Esophagus muscularis mucosa (tissue), 4 donors: ENCODE measurements at regions not wholly inside any gene's neighbourhood (a gene's known extent, or its start where the extent isn't known, plus 50 kb on each side); places are given as distances from the start of the nearest gene placed in this dataset.

Source experiments
- EP300 ChIP-seq: sonication (generic); formaldehyde crosslinking; IDR thresholded peaks from one replicate; pipeline ENCODE4 v1.6.1; 2017; ENCODE audit warnings: antibody characterized with exemption
- POLR2A ChIP-seq: fragments of 450-650 bp; IDR thresholded peaks from one replicate; pipeline ENCODE4 v1.6.1; 2017; ENCODE audit warnings: antibody characterized with exemption, moderate library complexity, mild to moderate bottlenecking, low read depth
- POLR2AphosphoS5 ChIP-seq, 2 donors: sonication (generic); formaldehyde crosslinking; IDR thresholded peaks; one replicate each; pipeline ENCODE4 v1.6.1; 2017; ENCODE audit warnings: antibody characterized with exemption in 2 of 2
- TF ChIP-seq, protein P1 (sequence below), 3 experiments: fragments of 200-600 bp in 2 of 3; fragments of 450-650 bp in 1 of 3; sonication (generic) in 2 of 3; IDR thresholded peaks; one replicate each; pipeline ENCODE4 v1.5.1; 2017 to 2019; ENCODE audit warnings: antibody characterized with exemption in 3 of 3, mild to moderate bottlenecking in 2 of 3, moderate library complexity in 1 of 3

DNA sequence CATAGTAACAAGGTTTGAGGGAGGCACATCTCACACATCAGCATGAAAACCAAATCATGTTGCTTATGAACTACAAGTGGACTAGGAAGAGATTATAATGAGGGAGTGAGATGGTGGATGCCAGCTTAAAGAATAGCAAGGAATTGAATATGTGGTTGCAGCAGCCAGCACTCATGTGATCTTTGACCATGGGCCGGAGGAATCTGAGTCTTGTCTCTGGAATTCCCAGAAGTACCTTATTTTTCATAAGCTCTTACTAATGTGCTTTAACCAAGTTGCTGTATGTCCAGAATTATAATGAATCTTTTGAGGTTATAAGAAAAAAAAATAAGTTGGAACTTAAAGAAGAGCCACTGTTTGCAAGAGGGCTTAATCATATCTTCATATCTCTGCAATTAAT is 97.0 kb downstream of the DISP1 start:
- TF ChIP-seq, protein P1, sequence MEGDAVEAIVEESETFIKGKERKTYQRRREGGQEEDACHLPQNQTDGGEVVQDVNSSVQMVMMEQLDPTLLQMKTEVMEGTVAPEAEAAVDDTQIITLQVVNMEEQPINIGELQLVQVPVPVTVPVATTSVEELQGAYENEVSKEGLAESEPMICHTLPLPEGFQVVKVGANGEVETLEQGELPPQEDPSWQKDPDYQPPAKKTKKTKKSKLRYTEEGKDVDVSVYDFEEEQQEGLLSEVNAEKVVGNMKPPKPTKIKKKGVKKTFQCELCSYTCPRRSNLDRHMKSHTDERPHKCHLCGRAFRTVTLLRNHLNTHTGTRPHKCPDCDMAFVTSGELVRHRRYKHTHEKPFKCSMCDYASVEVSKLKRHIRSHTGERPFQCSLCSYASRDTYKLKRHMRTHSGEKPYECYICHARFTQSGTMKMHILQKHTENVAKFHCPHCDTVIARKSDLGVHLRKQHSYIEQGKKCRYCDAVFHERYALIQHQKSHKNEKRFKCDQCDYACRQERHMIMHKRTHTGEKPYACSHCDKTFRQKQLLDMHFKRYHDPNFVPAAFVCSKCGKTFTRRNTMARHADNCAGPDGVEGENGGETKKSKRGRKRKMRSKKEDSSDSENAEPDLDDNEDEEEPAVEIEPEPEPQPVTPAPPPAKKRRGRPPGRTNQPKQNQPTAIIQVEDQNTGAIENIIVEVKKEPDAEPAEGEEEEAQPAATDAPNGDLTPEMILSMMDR (IDR thresholded peaks at IDR 0.05): no peak
- no peak for TF ChIP-seq POLR2AphosphoS5 (IDR thresholded peaks at IDR 0.05)
- no peak for TF ChIP-seq POLR2A
- TF ChIP-seq EP300: no peak
